DMS114 treated with DMSO at 0.1 percent for 48 hours (cell line): ENCODE measurements at regions not wholly inside any gene's neighbourhood (a gene's known extent, or its start where the extent isn't known, plus 50 kb on each side); places are given as distances from the start of the nearest gene placed in this dataset.

Source experiments
- DNase-seq: peaks from one replicate; lab custom pipeline; 2025; ENCODE audit not compliant: unreplicated experiment; lab: John Stamatoyannopoulos, UW

DNA sequence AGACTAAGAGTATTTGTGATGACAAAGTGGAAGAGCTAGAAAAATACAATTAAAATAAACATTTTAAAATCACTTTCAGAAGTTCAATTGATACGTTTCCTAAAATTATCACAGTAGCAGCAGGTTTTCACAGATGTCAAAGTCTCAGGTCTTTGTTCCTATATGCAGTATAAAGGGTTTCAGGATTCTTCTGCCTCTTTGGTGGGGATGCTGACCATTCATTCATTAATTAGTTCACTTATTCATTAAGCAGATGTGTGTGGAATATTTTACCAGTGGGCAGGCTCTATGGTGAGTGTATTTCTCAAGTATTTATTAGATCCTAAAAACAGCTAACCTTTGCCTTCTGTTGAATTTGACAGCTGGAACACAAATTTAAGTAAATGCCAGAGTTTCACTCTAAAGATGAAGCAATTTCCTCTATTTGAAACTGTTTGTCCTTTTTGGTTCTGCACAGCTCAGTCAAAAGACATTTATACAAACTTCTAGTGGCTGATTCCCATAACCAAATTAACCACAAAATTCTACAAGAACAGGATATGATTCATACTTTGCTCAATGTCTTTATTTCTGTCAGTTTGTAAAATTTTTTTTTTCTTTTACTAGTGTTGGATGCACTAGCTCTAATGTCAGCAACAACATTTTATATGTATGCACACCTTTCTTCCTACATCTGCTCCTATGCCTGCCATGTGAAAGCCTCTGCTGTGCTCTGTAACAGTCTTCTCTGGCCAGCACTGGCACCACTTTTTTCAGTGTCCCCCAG lies 75.9 kb upstream of the PRR16 start:
- DNase-seq = no peak

GRCh38 chr5:120394259-120394658 lies 69.8 kb upstream of the PRR16 start:
- no peak for DNase-seq

- no peak for DNase-seq
Observed at GRCh38 chr5:120396186-120396585, 67.9 kb upstream of the PRR16 start.

DNA sequence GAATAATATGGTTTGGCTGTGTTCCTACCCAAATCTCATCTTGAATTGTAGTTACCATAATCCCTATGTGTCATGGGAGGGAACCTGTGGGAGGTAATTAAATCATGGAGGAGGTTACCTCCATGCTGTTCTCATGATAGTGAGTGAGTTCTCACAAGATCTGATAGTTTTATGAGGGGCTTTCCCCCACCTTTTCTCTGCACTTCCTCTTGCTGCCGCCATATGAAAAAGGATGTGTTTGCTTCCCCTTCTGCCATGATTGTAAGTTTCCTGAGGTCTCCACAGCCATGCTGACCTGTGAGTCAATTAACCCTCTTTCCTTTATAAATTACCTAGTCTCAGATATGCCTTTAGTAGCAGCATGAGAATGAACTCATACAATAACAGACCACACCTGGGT lies 63.7 kb upstream of the PRR16 start:
- DNase-seq = no peak

GRCh38 chr5:120402606-120403005 lies 61.5 kb upstream of the PRR16 start:
- no peak for DNase-seq

DNA sequence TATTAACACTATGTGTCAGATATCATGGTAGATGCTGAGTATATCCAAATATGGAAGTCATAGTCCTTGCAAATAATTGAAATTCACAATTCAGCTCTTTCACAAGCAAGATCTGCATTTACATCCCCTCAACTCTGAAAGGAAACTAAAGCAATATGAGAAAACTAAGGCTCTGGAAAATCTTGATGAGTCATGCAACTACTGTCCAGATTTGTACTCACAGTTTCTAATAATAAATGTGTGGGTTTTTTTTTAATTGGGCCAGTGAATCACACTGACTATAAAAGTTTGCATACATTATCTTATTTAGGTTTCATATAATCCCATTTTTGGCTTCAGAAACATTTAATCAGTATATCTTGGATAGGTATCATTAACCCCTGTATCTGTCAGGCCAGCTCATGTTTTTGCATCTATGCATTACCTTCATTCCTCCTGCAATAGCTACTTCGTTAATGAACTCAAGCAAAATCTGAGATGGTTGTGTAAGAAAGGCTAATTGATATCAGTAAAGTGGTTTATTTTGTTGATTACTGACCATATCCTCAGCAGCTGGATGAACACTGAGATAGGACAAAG lies 58.7 kb upstream of the PRR16 start:
- no peak for DNase-seq

GRCh38 chr5:120405923-120406322 lies 58.2 kb upstream of the PRR16 start:
- no peak for DNase-seq

GRCh38 chr5:120413686-120414085 lies 50.4 kb upstream of the PRR16 start:
- DNase-seq = no peak
